ENCODE measurements at regions not wholly inside any gene's neighbourhood (a gene's known extent, or its start where the extent isn't known, plus 50 kb on each side); places are given as distances from the start of the nearest gene placed in this dataset.

- no peaks in the 10 kb centered on the region for H3K36me3 ChIP-seq
- no peak for TF ChIP-seq POLR2A (IDR thresholded peaks at IDR 0.05)
- TF ChIP-seq POLR2AphosphoS5 (IDR thresholded peaks at IDR 0.05): no peak
- no peak for TF ChIP-seq CTCF (IDR thresholded peaks at IDR 0.05)
- no peak for TF ChIP-seq EP300 (IDR thresholded peaks at IDR 0.05)
- peaks cover 0 to 7% (median 0%) of the 10 kb centered on the region in 4 donors for H3K9me3 ChIP-seq
- 62 to 76% methylated on average over 9 of the region's 9 CpGs for WGBS, 2 donors
- H3K4me1 ChIP-seq: peaks cover 0 to 3% (median 1%) of the 10 kb centered on the region in 4 donors
- DNase-seq (no peak), ATAC-seq (ENCODE audit: low FRiP score in 2 of 2) (no peak)
- H3K27me3 ChIP-seq: no peaks in the 10 kb centered on the region
- no peak overlapping the region for H3K4me3 ChIP-seq
- H3K27ac ChIP-seq: no peak overlapping the region
Observed at GRCh38 chr6:2478200-2478599, 232.8 kb upstream of the GMDS start.

- H3K36me3 ChIP-seq: no peaks in the 10 kb centered on the region
- peaks cover 0 to 3% (median 1%) of the 10 kb centered on the region in 4 donors for H3K4me1 ChIP-seq
- WGBS, 2 donors: 64 to 74% methylated on average over 8 of the region's 8 CpGs
- TF ChIP-seq CTCF (IDR thresholded peaks at IDR 0.05): no peak
- no peak for TF ChIP-seq POLR2A (IDR thresholded peaks at IDR 0.05)
- no peak for TF ChIP-seq POLR2AphosphoS5 (IDR thresholded peaks at IDR 0.05)
- TF ChIP-seq EP300 (IDR thresholded peaks at IDR 0.05): no peak
- ATAC-seq (ENCODE audit: low FRiP score in 2 of 2) (no peak), DNase-seq (no peak)
- H3K9me3 ChIP-seq: peaks cover 0 to 4% (median 0%) of the 10 kb centered on the region in 4 donors
- H3K27ac ChIP-seq: no peak overlapping the region
- no peaks in the 10 kb centered on the region for H3K27me3 ChIP-seq
- no peak overlapping the region for H3K4me3 ChIP-seq
Observed at GRCh38 chr6:2477666-2478065, 232.3 kb upstream of the GMDS start.

GRCh38 chr6:2477250-2477649, 231.8 kb upstream of the GMDS start:
- Histone ChIP-seq H3K4me1 (peaks cover 0 to 3% (median 1%) of the 10 kb centered on the region in 4 donors), H3K36me3 (no peaks in the 10 kb centered on the region), H3K4me3 (no peak overlapping the region), H3K9me3 (peaks cover 0 to under 1% (median 0%) of the 10 kb centered on the region in 4 donors), H3K27me3 (no peaks in the 10 kb centered on the region), H3K27ac (no peak overlapping the region)
- no peak for TF ChIP-seq EP300 (IDR thresholded peaks at IDR 0.05)
- no peak for TF ChIP-seq CTCF (IDR thresholded peaks at IDR 0.05)
- TF ChIP-seq POLR2A (IDR thresholded peaks at IDR 0.05): no peak
- no peak for TF ChIP-seq POLR2AphosphoS5 (IDR thresholded peaks at IDR 0.05)
- no peak for DNase-seq
- ATAC-seq (ENCODE audit: low FRiP score in 2 of 2): no peak
- WGBS, 2 donors: 97 to 100% methylated on average over 1 of the region's 1 CpG

- no peaks in the 10 kb centered on the region for H3K27me3 ChIP-seq
- DNase-seq: no peak
- no peak overlapping the region for H3K27ac ChIP-seq
- 63 to 65% methylated on average over 4 of the region's 4 CpGs for WGBS, 2 donors
- no peak overlapping the region for H3K4me3 ChIP-seq
- ATAC-seq (ENCODE audit: low FRiP score in 2 of 2): peak in 1 of 2 donors; percentile 87
- H3K9me3 ChIP-seq: no peaks in the 10 kb centered on the region
- TF ChIP-seq POLR2AphosphoS5 (IDR thresholded peaks at IDR 0.05) (no peak), POLR2A (IDR thresholded peaks at IDR 0.05) (no peak)
- peaks cover 0 to 3% (median 1%) of the 10 kb centered on the region in 4 donors for H3K4me1 ChIP-seq
- no peaks in the 10 kb centered on the region for H3K36me3 ChIP-seq
Observed at GRCh38 chr6:2476376-2476775, 231.0 kb upstream of the GMDS start.

- WGBS, 2 donors: 83 to 87% methylated on average over 9 of the region's 9 CpGs
- TF ChIP-seq POLR2AphosphoS5 (IDR thresholded peaks at IDR 0.05) (no peak), CTCF (IDR thresholded peaks at IDR 0.05) (no peak), EP300 (IDR thresholded peaks at IDR 0.05) (no peak), POLR2A (IDR thresholded peaks at IDR 0.05) (no peak)
- H3K36me3 ChIP-seq: no peaks in the 10 kb centered on the region
- no peaks in the 10 kb centered on the region for H3K27me3 ChIP-seq
- ATAC-seq (ENCODE audit: low FRiP score in 2 of 2) (no peak), DNase-seq (no peak)
- H3K27ac ChIP-seq: no peak overlapping the region
- no peaks in the 10 kb centered on the region for H3K9me3 ChIP-seq
- no peak overlapping the region for H3K4me3 ChIP-seq
- H3K4me1 ChIP-seq: no peaks in the 10 kb centered on the region
Observed at GRCh38 chr6:2471472-2471871, 226.1 kb upstream of the GMDS start.
